ENCODE measurements at regions not wholly inside any gene's neighbourhood (a gene's known extent, or its start where the extent isn't known, plus 50 kb on each side); places are given as distances from the start of the nearest gene placed in this dataset.
A peak's percentile ranks its signal among the peaks of the same experiment; 100 is the strongest.

GRCh38 chr9:81526587-81526986, 162.8 kb downstream of the TLE1 start:
- Histone ChIP-seq H3K4me3 (no peak overlapping the region), H3K27ac (no peak overlapping the region), H3K36me3 (no peaks in the 10 kb centered on the region), H3K4me1 (no peaks in the 10 kb centered on the region), H3K27me3 (no peaks in the 10 kb centered on the region), H3K9me3 (no peaks in the 10 kb centered on the region)
- no peak for TF ChIP-seq POLR2AphosphoS5 (IDR thresholded peaks at IDR 0.05; ENCODE audit: insufficient read depth in 1 of 2, low read depth in 1 of 2)
- no peak for TF ChIP-seq CTCF (IDR thresholded peaks at IDR 0.05)
- no peak for TF ChIP-seq POLR2A (IDR thresholded peaks at IDR 0.05)
- intact Hi-C loops (cut with DNase I), result loop anchor here (10.0 kb wide), 2 partner anchors 158 to 1078 kb away; partner anchors contain the start of gene TLE1
- no peak for DNase-seq (ENCODE audit: extremely low spot score in 2 of 2)

GRCh38 chr9:81522716-81523551, 166.4 kb downstream of the TLE1 start:
- Histone ChIP-seq H3K27ac (no peak overlapping the region), H3K4me1 (no peaks in the 10 kb centered on the region), H3K4me3 (no peak overlapping the region), H3K36me3 (no peaks in the 10 kb centered on the region), H3K27me3 (no peaks in the 10 kb centered on the region), H3K9me3 (no peaks in the 10 kb centered on the region)
- DNase-seq (ENCODE audit: extremely low spot score in 2 of 2), result no peak
- intact Hi-C loops (cut with DNase I), result loop anchor here (10.0 kb wide), 2 partner anchors 162 to 1082 kb away; partner anchors contain the start of gene TLE1
- TF ChIP-seq POLR2AphosphoS5 (IDR thresholded peaks at IDR 0.05; ENCODE audit: insufficient read depth in 1 of 2, low read depth in 1 of 2) (no peak), CTCF (IDR thresholded peaks at IDR 0.05) (peak in 1 of 3 experiments; percentile 52)

GRCh38 chr9:81521892-81522291, 167.5 kb downstream of the TLE1 start:
- no peaks in the 10 kb centered on the region for H3K4me1 ChIP-seq
- no peaks in the 10 kb centered on the region for H3K27me3 ChIP-seq
- H3K36me3 ChIP-seq, result no peaks in the 10 kb centered on the region
- H3K9me3 ChIP-seq, result no peaks in the 10 kb centered on the region
- H3K27ac ChIP-seq, result no peak overlapping the region
- no peak overlapping the region for H3K4me3 ChIP-seq
- no peak for DNase-seq (ENCODE audit: extremely low spot score in 2 of 2)
- no peak for TF ChIP-seq POLR2A (IDR thresholded peaks at IDR 0.05)
- no peak for TF ChIP-seq CTCF (IDR thresholded peaks at IDR 0.05)
- no peak for TF ChIP-seq POLR2AphosphoS5 (IDR thresholded peaks at IDR 0.05; ENCODE audit: insufficient read depth in 1 of 2, low read depth in 1 of 2)
- intact Hi-C loops (cut with DNase I), result loop anchor here (10.0 kb wide), 2 partner anchors 163 to 1083 kb away; partner anchors contain the start of gene TLE1

GRCh38 chr9:81519816-81520495, 169.4 kb downstream of the TLE1 start:
- TF ChIP-seq POLR2A (IDR thresholded peaks at IDR 0.05), result no peak
- TF ChIP-seq POLR2AphosphoS5 (IDR thresholded peaks at IDR 0.05; ENCODE audit: insufficient read depth in 1 of 2, low read depth in 1 of 2), result no peak
- TF ChIP-seq CTCF (IDR thresholded peaks at IDR 0.05), result no peak
- DNase-seq (ENCODE audit: extremely low spot score in 2 of 2), result no peak
- Histone ChIP-seq H3K9me3 (no peaks in the 10 kb centered on the region), H3K27ac (no peak overlapping the region), H3K4me3 (no peak overlapping the region), H3K36me3 (no peaks in the 10 kb centered on the region), H3K4me1 (no peaks in the 10 kb centered on the region), H3K27me3 (no peaks in the 10 kb centered on the region)
- intact Hi-C loops (cut with DNase I), result loop anchor here (10.0 kb wide), 2 partner anchors 165 to 1085 kb away; partner anchors contain the start of gene TLE1

Measured in vagina (tissue), 2 donors.